ENCODE measurements at regions not wholly inside any gene's neighbourhood (a gene's known extent, or its start where the extent isn't known, plus 50 kb on each side); places are given as distances from the start of the nearest gene placed in this dataset.

DNA sequence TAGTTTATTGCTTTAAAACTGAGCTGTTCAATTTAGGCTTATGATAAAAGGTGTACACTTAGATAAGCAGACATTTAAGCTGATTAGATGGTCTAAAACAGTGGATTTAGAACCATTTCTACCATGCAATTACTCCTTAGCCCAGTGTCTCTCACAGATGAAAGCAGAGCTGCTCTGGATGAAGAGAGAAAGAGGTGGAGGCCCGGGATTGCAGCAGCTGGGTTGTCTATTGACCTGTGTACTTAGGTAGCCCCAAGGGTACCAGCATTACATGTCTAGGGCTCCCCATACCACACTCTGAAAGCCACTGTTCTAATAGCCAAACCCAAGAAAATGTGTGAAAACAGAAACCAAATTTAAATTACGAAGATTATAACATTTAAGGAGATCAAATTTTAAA is 86.0 kb upstream of the GIMD1 start:
- H3K27ac Mint-ChIP-seq: no peak overlapping the region
- Histone ChIP-seq H3K4me2 (no peak overlapping the region), H3K4me1 (ENCODE audit: insufficient read depth) (no peaks in the 10 kb centered on the region), H3K4me3 (no peak overlapping the region), H3K9me2 (ENCODE audit: insufficient read depth) (no peaks in the 10 kb centered on the region), H4K20me1 (replicated peaks; ENCODE audit: insufficient read depth) (no peaks in the 10 kb centered on the region), H2AFZ (no peak overlapping the region), H3K27me3 (ENCODE audit: insufficient read depth) (no peaks in the 10 kb centered on the region), H3K27ac (ENCODE audit: low read depth) (no peak overlapping the region), H3K79me2 (replicated peaks; ENCODE audit: insufficient read depth) (no peaks in the 10 kb centered on the region), H3K36me3 (ENCODE audit: insufficient read depth) (no peaks in the 10 kb centered on the region), H3F3A (replicated peaks; ENCODE audit: low read depth) (no peaks in the 10 kb centered on the region)
- TF ChIP-seq, protein P1, sequence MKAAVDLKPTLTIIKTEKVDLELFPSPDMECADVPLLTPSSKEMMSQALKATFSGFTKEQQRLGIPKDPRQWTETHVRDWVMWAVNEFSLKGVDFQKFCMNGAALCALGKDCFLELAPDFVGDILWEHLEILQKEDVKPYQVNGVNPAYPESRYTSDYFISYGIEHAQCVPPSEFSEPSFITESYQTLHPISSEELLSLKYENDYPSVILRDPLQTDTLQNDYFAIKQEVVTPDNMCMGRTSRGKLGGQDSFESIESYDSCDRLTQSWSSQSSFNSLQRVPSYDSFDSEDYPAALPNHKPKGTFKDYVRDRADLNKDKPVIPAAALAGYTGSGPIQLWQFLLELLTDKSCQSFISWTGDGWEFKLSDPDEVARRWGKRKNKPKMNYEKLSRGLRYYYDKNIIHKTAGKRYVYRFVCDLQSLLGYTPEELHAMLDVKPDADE (IDR thresholded peaks at IDR 0.05): no peak
- ATAC-seq: no peak
- H3K9me3 Mint-ChIP-seq: no peaks in the 10 kb centered on the region
- H3K36me3 Mint-ChIP-seq (ENCODE audit: low read depth): no peaks in the 10 kb centered on the region
- H3K4me1 Mint-ChIP-seq: no peaks in the 10 kb centered on the region
- H3K27me3 Mint-ChIP-seq (ENCODE audit: insufficient read depth, low read depth, poor library complexity): peaks cover 1% of the 10 kb centered on the region
- no peak for DNase-seq (ENCODE audit: low spot score)
- no peak overlapping the region for H3K4me3 Mint-ChIP-seq

DNA sequence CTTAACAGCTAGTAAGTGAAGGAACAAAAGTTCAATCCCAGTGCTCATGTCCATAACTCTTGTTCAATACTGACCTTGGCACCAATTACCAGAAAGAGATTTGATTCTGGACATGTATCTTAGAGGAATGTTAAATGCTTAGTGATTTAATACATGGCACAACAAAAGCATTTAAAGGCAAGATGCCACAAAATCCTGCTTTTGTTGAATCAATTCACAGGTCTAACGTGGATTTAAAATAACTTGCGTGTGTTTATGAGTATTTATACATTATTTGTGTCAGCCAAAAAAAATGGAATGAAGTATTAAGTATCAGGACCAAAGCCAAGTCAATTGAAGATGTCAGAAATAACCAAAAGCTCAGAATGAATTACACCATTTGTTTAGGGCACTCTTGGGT is 85.4 kb upstream of the GIMD1 start:
- H3K9me2 ChIP-seq (ENCODE audit: insufficient read depth): no peaks in the 10 kb centered on the region
- H3K4me3 Mint-ChIP-seq: no peak overlapping the region
- ATAC-seq (no peak), DNase-seq (ENCODE audit: low spot score) (no peak)
- H3K36me3 Mint-ChIP-seq (ENCODE audit: low read depth): no peaks in the 10 kb centered on the region
- no peaks in the 10 kb centered on the region for H4K20me1 ChIP-seq (replicated peaks; ENCODE audit: insufficient read depth)
- no peaks in the 10 kb centered on the region for H3K36me3 ChIP-seq (ENCODE audit: insufficient read depth)
- H2AFZ ChIP-seq: no peak overlapping the region
- no peak overlapping the region for H3K27ac Mint-ChIP-seq
- H3K27ac ChIP-seq (ENCODE audit: low read depth): no peak overlapping the region
- H3K27me3 Mint-ChIP-seq (ENCODE audit: insufficient read depth, low read depth, poor library complexity): peaks cover 1% of the 10 kb centered on the region
- no peaks in the 10 kb centered on the region for H3K9me3 Mint-ChIP-seq
- TF ChIP-seq EZH2 (IDR thresholded peaks at IDR 0.05; ENCODE audit: low read depth, unreplicated experiment) (no peak), EZH2phosphoT487 (IDR thresholded peaks at IDR 0.05; ENCODE audit: unreplicated experiment) (no peak)
- TF ChIP-seq, protein P2, sequence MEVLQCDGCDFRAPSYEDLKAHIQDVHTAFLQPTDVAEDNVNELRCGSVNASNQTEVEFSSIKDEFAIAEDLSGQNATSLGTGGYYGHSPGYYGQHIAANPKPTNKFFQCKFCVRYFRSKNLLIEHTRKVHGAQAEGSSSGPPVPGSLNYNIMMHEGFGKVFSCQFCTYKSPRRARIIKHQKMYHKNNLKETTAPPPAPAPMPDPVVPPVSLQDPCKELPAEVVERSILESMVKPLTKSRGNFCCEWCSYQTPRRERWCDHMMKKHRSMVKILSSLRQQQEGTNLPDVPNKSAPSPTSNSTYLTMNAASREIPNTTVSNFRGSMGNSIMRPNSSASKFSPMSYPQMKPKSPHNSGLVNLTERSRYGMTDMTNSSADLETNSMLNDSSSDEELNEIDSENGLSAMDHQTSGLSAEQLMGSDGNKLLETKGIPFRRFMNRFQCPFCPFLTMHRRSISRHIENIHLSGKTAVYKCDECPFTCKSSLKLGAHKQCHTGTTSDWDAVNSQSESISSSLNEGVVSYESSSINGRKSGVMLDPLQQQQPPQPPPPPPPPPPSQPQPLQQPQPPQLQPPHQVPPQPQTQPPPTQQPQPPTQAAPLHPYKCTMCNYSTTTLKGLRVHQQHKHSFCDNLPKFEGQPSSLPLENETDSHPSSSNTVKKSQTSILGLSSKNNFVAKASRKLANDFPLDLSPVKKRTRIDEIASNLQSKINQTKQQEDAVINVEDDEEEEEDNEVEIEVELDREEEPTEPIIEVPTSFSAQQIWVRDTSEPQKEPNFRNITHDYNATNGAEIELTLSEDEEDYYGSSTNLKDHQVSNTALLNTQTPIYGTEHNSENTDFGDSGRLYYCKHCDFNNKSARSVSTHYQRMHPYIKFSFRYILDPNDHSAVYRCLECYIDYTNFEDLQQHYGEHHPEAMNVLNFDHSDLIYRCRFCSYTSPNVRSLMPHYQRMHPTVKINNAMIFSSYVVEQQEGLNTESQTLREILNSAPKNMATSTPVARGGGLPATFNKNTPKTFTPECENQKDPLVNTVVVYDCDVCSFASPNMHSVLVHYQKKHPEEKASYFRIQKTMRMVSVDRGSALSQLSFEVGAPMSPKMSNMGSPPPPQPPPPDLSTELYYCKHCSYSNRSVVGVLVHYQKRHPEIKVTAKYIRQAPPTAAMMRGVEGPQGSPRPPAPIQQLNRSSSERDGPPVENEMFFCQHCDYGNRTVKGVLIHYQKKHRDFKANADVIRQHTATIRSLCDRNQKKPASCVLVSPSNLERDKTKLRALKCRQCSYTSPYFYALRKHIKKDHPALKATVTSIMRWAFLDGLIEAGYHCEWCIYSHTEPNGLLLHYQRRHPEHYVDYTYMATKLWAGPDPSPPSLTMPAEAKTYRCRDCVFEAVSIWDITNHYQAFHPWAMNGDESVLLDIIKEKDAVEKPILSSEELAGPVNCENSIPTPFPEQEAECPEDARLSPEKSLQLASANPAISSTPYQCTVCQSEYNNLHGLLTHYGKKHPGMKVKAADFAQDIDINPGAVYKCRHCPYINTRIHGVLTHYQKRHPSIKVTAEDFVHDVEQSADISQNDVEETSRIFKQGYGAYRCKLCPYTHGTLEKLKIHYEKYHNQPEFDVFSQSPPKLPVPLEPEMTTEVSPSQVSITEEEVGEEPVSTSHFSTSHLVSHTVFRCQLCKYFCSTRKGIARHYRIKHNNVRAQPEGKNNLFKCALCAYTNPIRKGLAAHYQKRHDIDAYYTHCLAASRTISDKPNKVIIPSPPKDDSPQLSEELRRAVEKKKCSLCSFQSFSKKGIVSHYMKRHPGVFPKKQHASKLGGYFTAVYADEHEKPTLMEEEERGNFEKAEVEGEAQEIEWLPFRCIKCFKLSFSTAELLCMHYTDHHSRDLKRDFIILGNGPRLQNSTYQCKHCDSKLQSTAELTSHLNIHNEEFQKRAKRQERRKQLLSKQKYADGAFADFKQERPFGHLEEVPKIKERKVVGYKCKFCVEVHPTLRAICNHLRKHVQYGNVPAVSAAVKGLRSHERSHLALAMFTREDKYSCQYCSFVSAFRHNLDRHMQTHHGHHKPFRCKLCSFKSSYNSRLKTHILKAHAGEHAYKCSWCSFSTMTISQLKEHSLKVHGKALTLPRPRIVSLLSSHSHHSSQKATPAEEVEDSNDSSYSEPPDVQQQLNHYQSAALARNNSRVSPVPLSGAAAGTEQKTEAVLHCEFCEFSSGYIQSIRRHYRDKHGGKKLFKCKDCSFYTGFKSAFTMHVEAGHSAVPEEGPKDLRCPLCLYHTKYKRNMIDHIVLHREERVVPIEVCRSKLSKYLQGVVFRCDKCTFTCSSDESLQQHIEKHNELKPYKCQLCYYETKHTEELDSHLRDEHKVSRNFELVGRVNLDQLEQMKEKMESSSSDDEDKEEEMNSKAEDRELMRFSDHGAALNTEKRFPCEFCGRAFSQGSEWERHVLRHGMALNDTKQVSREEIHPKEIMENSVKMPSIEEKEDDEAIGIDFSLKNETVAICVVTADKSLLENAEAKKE (CRISPR knock-in tag; IDR thresholded peaks at IDR 0.05): no peak
- no peaks in the 10 kb centered on the region for H3K4me1 ChIP-seq (ENCODE audit: insufficient read depth)
- no peaks in the 10 kb centered on the region for H3K79me2 ChIP-seq (replicated peaks; ENCODE audit: insufficient read depth)
- no peak overlapping the region for H3K4me3 ChIP-seq
- H3F3A ChIP-seq (replicated peaks; ENCODE audit: low read depth): no peaks in the 10 kb centered on the region
- H3K4me1 Mint-ChIP-seq: no peaks in the 10 kb centered on the region
- H3K4me2 ChIP-seq: no peak overlapping the region
- H3K27me3 ChIP-seq (ENCODE audit: insufficient read depth): no peaks in the 10 kb centered on the region

Data from GM23338 (cell line).